Fibroblast of skin of scalp (primary cell): ENCODE measurements at regions not wholly inside any gene's neighbourhood (a gene's known extent, or its start where the extent isn't known, plus 50 kb on each side); places are given as distances from the start of the nearest gene placed in this dataset.
"Not testable (repeated sequence)": the region's sequence is repeated elsewhere in the genome, so short reads cannot be mapped to it uniquely, and the experiment has no call there.

Experiments
- DNase-seq: peaks from one replicate; pipeline ENCODE4 v3.0.0-alpha.2; 2013

- no peak for DNase-seq
These were observed 1313.2 kb upstream of the NRXN1 start for GRCh38 chr2:52345082-52345481.

GRCh38 chr2:52343706-52344266 lies 1311.9 kb upstream of the NRXN1 start:
- no peak for DNase-seq

GRCh38 chr2:52343010-52343409 lies 1311.1 kb upstream of the NRXN1 start:
- DNase-seq, result no peak

GRCh38 chr2:52342458-52342857 lies 1310.5 kb upstream of the NRXN1 start:
- no peak for DNase-seq

GRCh38 chr2:52341732-52342131 lies 1309.8 kb upstream of the NRXN1 start:
- DNase-seq, result no peak

GRCh38 chr2:52340171-52340570 lies 1308.2 kb upstream of the NRXN1 start:
- no peak for DNase-seq

- not testable (repeated sequence) for DNase-seq
These were observed 1305.9 kb upstream of the NRXN1 start for GRCh38 chr2:52337786-52338185.

- DNase-seq, result no peak
These were observed 1305.0 kb upstream of the NRXN1 start for GRCh38 chr2:52336951-52337350.

GRCh38 chr2:52335727-52336126 lies 1303.8 kb upstream of the NRXN1 start:
- DNase-seq, result no peak

GRCh38 chr2:52334185-52334584 lies 1302.3 kb upstream of the NRXN1 start:
- no peak for DNase-seq

- no peak for DNase-seq
These were observed 1295.7 kb upstream of the NRXN1 start for GRCh38 chr2:52327641-52328040.

GRCh38 chr2:52314231-52314630 lies 1282.3 kb upstream of the NRXN1 start:
- DNase-seq, result peak; percentile 0

GRCh38 chr2:52312486-52312885 lies 1280.6 kb upstream of the NRXN1 start:
- DNase-seq, result no peak

- DNase-seq, result no peak
These were observed 1279.9 kb upstream of the NRXN1 start for GRCh38 chr2:52311862-52312261.

- no peak for DNase-seq
These were observed 1276.2 kb upstream of the NRXN1 start for GRCh38 chr2:52308156-52308555.

GRCh38 chr2:52294628-52295027 lies 1262.7 kb upstream of the NRXN1 start:
- no peak for DNase-seq

GRCh38 chr2:52292801-52293200 lies 1260.9 kb upstream of the NRXN1 start:
- no peak for DNase-seq

GRCh38 chr2:52289741-52290140 lies 1257.8 kb upstream of the NRXN1 start:
- no peak for DNase-seq

- DNase-seq, result no peak
These were observed 1256.7 kb upstream of the NRXN1 start for GRCh38 chr2:52288596-52288995.

- DNase-seq, result peak; percentile 45
These were observed 1238.0 kb upstream of the NRXN1 start for GRCh38 chr2:52269696-52270485.

- DNase-seq, result no peak
These were observed 1233.0 kb upstream of the NRXN1 start for GRCh38 chr2:52264911-52265310.

- DNase-seq, result no peak
These were observed 1232.6 kb upstream of the NRXN1 start for GRCh38 chr2:52264488-52264887.

- peak; percentile 30 for DNase-seq
These were observed 1229.0 kb upstream of the NRXN1 start for GRCh38 chr2:52260904-52261303.

GRCh38 chr2:52258967-52259366 lies 1227.0 kb upstream of the NRXN1 start:
- DNase-seq, result not testable (repeated sequence)

- DNase-seq, result no peak
These were observed 1226.1 kb upstream of the NRXN1 start for GRCh38 chr2:52258038-52258437.
